ENCODE measurements at regions not wholly inside any gene's neighbourhood (a gene's known extent, or its start where the extent isn't known, plus 50 kb on each side); places are given as distances from the start of the nearest gene placed in this dataset.

DNA sequence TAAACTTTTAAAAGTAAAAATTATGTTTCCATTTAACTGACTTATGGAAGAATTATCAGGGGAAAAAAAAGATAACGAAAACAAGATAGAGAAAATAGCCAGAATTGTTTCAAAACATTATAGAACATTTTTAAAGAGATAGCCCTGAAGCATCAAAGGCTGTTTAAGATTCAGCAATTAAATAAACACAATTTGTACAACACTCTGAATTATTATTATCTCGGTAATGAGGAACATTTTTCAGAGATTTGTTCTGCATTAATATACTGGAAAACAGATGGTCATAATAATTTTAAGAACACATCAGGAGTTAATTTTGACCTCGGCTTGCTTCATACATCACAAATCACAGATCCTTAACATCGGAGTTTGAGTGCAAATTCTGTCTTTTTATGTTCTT, 643.8 kb downstream of the SORCS1 start:
- no peaks in the 10 kb centered on the region for H3K4me1 ChIP-seq (ENCODE audit: control insufficient read depth in 2 of 2, insufficient read depth in 2 of 2, low read length in 2 of 2)
- Mint-ChIP-seq H3K4me3 (no peak overlapping the region), H3K4me1 (no peaks in the 10 kb centered on the region), H3K9me3 (ENCODE audit: insufficient read depth) (no peaks in the 10 kb centered on the region), H3K27me3 (no peaks in the 10 kb centered on the region), H3K27ac (no peak overlapping the region)
- no peak overlapping the region for H3K27ac ChIP-seq (ENCODE audit: low read length in 2 of 2)
- H3K4me2 ChIP-seq (replicated peaks; ENCODE audit: low read depth, low read length, poor library complexity, severe bottlenecking) = no peak overlapping the region
- WGBS (ENCODE audit: insufficient coverage) = no CpG with 5 or more reads among the region's 4 CpGs
- ATAC-seq (ENCODE audit: low read depth) = no peak
- ChIA-PET POLR2A (no interaction called here), CTCF (no interaction called here)
- intact Hi-C loops (cut with micrococcal nuclease) = no loop called here
- no peaks in the 10 kb centered on the region for H3K36me3 ChIP-seq (replicated peaks in 1 of 2; ENCODE audit: control extremely low read depth in 1 of 2, control insufficient read depth in 1 of 2, extremely low read depth in 1 of 2, insufficient read depth in 2 of 2, low read length in 1 of 2)
- no peak for TF ChIP-seq EZH2 (IDR thresholded peaks at IDR 0.05; ENCODE audit: borderline replicate concordance, insufficient read depth, low read depth, low read length, poor library complexity, severe bottlenecking)
- TF ChIP-seq CTCF (IDR thresholded peaks at IDR 0.05) = no peak
- H3K27me3 ChIP-seq (replicated peaks in 1 of 4; ENCODE audit: control extremely low read depth in 1 of 4, control insufficient read depth in 3 of 4, insufficient read depth in 4 of 4, low read length in 3 of 4) = no peaks in the 10 kb centered on the region
- no peaks in the 10 kb centered on the region for H3K79me2 ChIP-seq (ENCODE audit: control insufficient read depth, insufficient read depth, low read length)
- no peak for DNase-seq
- no peak overlapping the region for H3K9ac ChIP-seq (ENCODE audit: low read length)
- H2AFZ ChIP-seq (ENCODE audit: insufficient read depth, low read depth, low read length, poor library complexity, severe bottlenecking) = no peak overlapping the region
- no peak overlapping the region for H3K4me3 ChIP-seq (ENCODE audit: control extremely low read depth in 1 of 5, extremely low read depth in 1 of 5, insufficient read depth in 1 of 5, low read depth in 2 of 5, low read length in 4 of 5)
- no peaks in the 10 kb centered on the region for H3K9me3 ChIP-seq (ENCODE audit: control extremely low read depth in 1 of 3, control insufficient read depth in 2 of 3, insufficient read depth in 1 of 3, low read length in 2 of 3)
- no peaks in the 10 kb centered on the region for H4K20me1 ChIP-seq (ENCODE audit: control insufficient read depth, insufficient read depth, low read length, poor library complexity, severe bottlenecking)

- ChIA-PET CTCF (no interaction called here), POLR2A (no interaction called here)
- no peaks in the 10 kb centered on the region for H3K36me3 ChIP-seq (replicated peaks in 1 of 2; ENCODE audit: control extremely low read depth in 1 of 2, control insufficient read depth in 1 of 2, extremely low read depth in 1 of 2, insufficient read depth in 2 of 2, low read length in 1 of 2)
- WGBS (ENCODE audit: insufficient coverage) = 67% methylated on average over 2 of the region's 2 CpGs
- no peak overlapping the region for H3K4me3 Mint-ChIP-seq
- H3K9me3 ChIP-seq (ENCODE audit: control extremely low read depth in 1 of 3, control insufficient read depth in 2 of 3, insufficient read depth in 1 of 3, low read length in 2 of 3) = no peaks in the 10 kb centered on the region
- no peak overlapping the region for H3K4me2 ChIP-seq (replicated peaks; ENCODE audit: low read depth, low read length, poor library complexity, severe bottlenecking)
- no peak overlapping the region for H3K27ac Mint-ChIP-seq
- H3K79me2 ChIP-seq (ENCODE audit: control insufficient read depth, insufficient read depth, low read length) = no peaks in the 10 kb centered on the region
- H3K27me3 Mint-ChIP-seq = no peaks in the 10 kb centered on the region
- H4K20me1 ChIP-seq (ENCODE audit: control insufficient read depth, insufficient read depth, low read length, poor library complexity, severe bottlenecking) = no peaks in the 10 kb centered on the region
- H3K9ac ChIP-seq (ENCODE audit: low read length) = no peak overlapping the region
- ATAC-seq (ENCODE audit: low read depth) (no peak), DNase-seq (no peak)
- H3K4me3 ChIP-seq (ENCODE audit: control extremely low read depth in 1 of 5, extremely low read depth in 1 of 5, insufficient read depth in 1 of 5, low read depth in 2 of 5, low read length in 4 of 5) = no peak overlapping the region
- H3K9me3 Mint-ChIP-seq (ENCODE audit: insufficient read depth) = no peaks in the 10 kb centered on the region
- intact Hi-C loops (cut with micrococcal nuclease) = no loop called here
- H3K27ac ChIP-seq (ENCODE audit: low read length in 2 of 2) = no peak overlapping the region
- no peak overlapping the region for H2AFZ ChIP-seq (ENCODE audit: insufficient read depth, low read depth, low read length, poor library complexity, severe bottlenecking)
- no peaks in the 10 kb centered on the region for H3K4me1 ChIP-seq (ENCODE audit: control insufficient read depth in 2 of 2, insufficient read depth in 2 of 2, low read length in 2 of 2)
- no peaks in the 10 kb centered on the region for H3K27me3 ChIP-seq (replicated peaks in 1 of 4; ENCODE audit: control extremely low read depth in 1 of 4, control insufficient read depth in 3 of 4, insufficient read depth in 4 of 4, low read length in 3 of 4)
- H3K4me1 Mint-ChIP-seq = no peaks in the 10 kb centered on the region
- TF ChIP-seq CTCF (IDR thresholded peaks at IDR 0.05) (no peak), EZH2 (IDR thresholded peaks at IDR 0.05; ENCODE audit: borderline replicate concordance, insufficient read depth, low read depth, low read length, poor library complexity, severe bottlenecking) (no peak)
Measured at GRCh38 chr10:106519376-106520030, 645.0 kb downstream of the SORCS1 start.

Data from B cell (primary cell).